ENCODE measurements at regions not wholly inside any gene's neighbourhood (a gene's known extent, or its start where the extent isn't known, plus 50 kb on each side); places are given as distances from the start of the nearest gene placed in this dataset.

- FAIRE-seq (no peak), DNase-seq (ENCODE audit: low read depth, low spot score) (no peak)
- no peak overlapping the region for H3K27ac ChIP-seq (ENCODE audit: control insufficient read depth, insufficient read depth, low read length)
- TF ChIP-seq CTCF (optimal IDR thresholded peaks at IDR 0.05 in 1 of 3, IDR thresholded peaks at IDR 0.05 in 1 of 3, conservative IDR thresholded peaks at IDR 0.05 in 1 of 3; ENCODE audit: extremely low read depth in 1 of 3, insufficient read depth in 2 of 3, low read length in 3 of 3) (no peak), EZH2 (IDR thresholded peaks at IDR 0.05; ENCODE audit: low read length) (no peak)
- H3K79me2 ChIP-seq (ENCODE audit: control insufficient read depth, insufficient read depth, low read length), result no peaks in the 10 kb centered on the region
- H3K9ac ChIP-seq (ENCODE audit: control insufficient read depth, extremely low read depth, insufficient read depth, low read length), result no peak overlapping the region
- no peak overlapping the region for H2AFZ ChIP-seq (ENCODE audit: control insufficient read depth, low read length)
- H3K4me1 ChIP-seq (ENCODE audit: control insufficient read depth, extremely low read depth, insufficient read depth, low read length), result no peaks in the 10 kb centered on the region
- no peaks in the 10 kb centered on the region for H4K20me1 ChIP-seq (ENCODE audit: control insufficient read depth, extremely low read depth, insufficient read depth, low read length)
- H3K27me3 ChIP-seq (ENCODE audit: control insufficient read depth, extremely low read depth, insufficient read depth, low read length), result no peaks in the 10 kb centered on the region
- no peaks in the 10 kb centered on the region for H3K9me1 ChIP-seq (ENCODE audit: control insufficient read depth, extremely low read depth, insufficient read depth, low read length)
- no peak overlapping the region for H3K4me3 ChIP-seq (ENCODE audit: control insufficient read depth in 2 of 3, extremely low read depth in 1 of 3, insufficient read depth in 2 of 3, low read depth in 1 of 3, low read length in 3 of 3)
- no peaks in the 10 kb centered on the region for H3K9me3 ChIP-seq (ENCODE audit: control insufficient read depth, low read depth, low read length)
- no peak overlapping the region for H3K4me2 ChIP-seq (ENCODE audit: control insufficient read depth, extremely low read depth, insufficient read depth, low read depth, low read length)
- H3K36me3 ChIP-seq (ENCODE audit: control insufficient read depth in 2 of 2, extremely low read depth in 1 of 2, insufficient read depth in 2 of 2, low read length in 2 of 2), result no peaks in the 10 kb centered on the region
- dilution Hi-C loops (cut with MboI; ENCODE audit: extremely low pct_ligation_motif_present, low sequenced_read_pairs), result no loop called here
Observed at GRCh38 chr4:25500626-25501316, 123.7 kb downstream of the ANAPC4 start.

GRCh38 chr4:25502115-25502514, 125.1 kb downstream of the ANAPC4 start:
- no peaks in the 10 kb centered on the region for H4K20me1 ChIP-seq (ENCODE audit: control insufficient read depth, extremely low read depth, insufficient read depth, low read length)
- no peaks in the 10 kb centered on the region for H3K9me3 ChIP-seq (ENCODE audit: control insufficient read depth, low read depth, low read length)
- no peaks in the 10 kb centered on the region for H3K27me3 ChIP-seq (ENCODE audit: control insufficient read depth, extremely low read depth, insufficient read depth, low read length)
- H3K9ac ChIP-seq (ENCODE audit: control insufficient read depth, extremely low read depth, insufficient read depth, low read length), result no peak overlapping the region
- no peak overlapping the region for H3K4me3 ChIP-seq (ENCODE audit: control insufficient read depth in 2 of 3, extremely low read depth in 1 of 3, insufficient read depth in 2 of 3, low read depth in 1 of 3, low read length in 3 of 3)
- no peaks in the 10 kb centered on the region for H3K36me3 ChIP-seq (ENCODE audit: control insufficient read depth in 2 of 2, extremely low read depth in 1 of 2, insufficient read depth in 2 of 2, low read length in 2 of 2)
- H3K4me2 ChIP-seq (ENCODE audit: control insufficient read depth, extremely low read depth, insufficient read depth, low read depth, low read length), result no peak overlapping the region
- DNase-seq (ENCODE audit: low read depth, low spot score) (no peak), FAIRE-seq (no peak)
- TF ChIP-seq CTCF (optimal IDR thresholded peaks at IDR 0.05 in 1 of 3, IDR thresholded peaks at IDR 0.05 in 1 of 3, conservative IDR thresholded peaks at IDR 0.05 in 1 of 3; ENCODE audit: extremely low read depth in 1 of 3, insufficient read depth in 2 of 3, low read length in 3 of 3) (no peak), EZH2 (IDR thresholded peaks at IDR 0.05; ENCODE audit: low read length) (no peak)
- no peaks in the 10 kb centered on the region for H3K79me2 ChIP-seq (ENCODE audit: control insufficient read depth, insufficient read depth, low read length)
- H3K27ac ChIP-seq (ENCODE audit: control insufficient read depth, insufficient read depth, low read length), result no peak overlapping the region
- no peak overlapping the region for H2AFZ ChIP-seq (ENCODE audit: control insufficient read depth, low read length)
- no peaks in the 10 kb centered on the region for H3K4me1 ChIP-seq (ENCODE audit: control insufficient read depth, extremely low read depth, insufficient read depth, low read length)
- no peaks in the 10 kb centered on the region for H3K9me1 ChIP-seq (ENCODE audit: control insufficient read depth, extremely low read depth, insufficient read depth, low read length)
- dilution Hi-C loops (cut with MboI; ENCODE audit: extremely low pct_ligation_motif_present, low sequenced_read_pairs), result no loop called here
